NCI-H2107 treated with DMSO at 0.1 percent for 48 hours (cell line): ENCODE measurements at regions not wholly inside any gene's neighbourhood (a gene's known extent, or its start where the extent isn't known, plus 50 kb on each side); places are given as distances from the start of the nearest gene placed in this dataset.

ENCODE experiments used
- DNase-seq: peaks from one replicate; lab custom pipeline; 2025; ENCODE audit not compliant: unreplicated experiment; lab: John Stamatoyannopoulos, UW

DNA sequence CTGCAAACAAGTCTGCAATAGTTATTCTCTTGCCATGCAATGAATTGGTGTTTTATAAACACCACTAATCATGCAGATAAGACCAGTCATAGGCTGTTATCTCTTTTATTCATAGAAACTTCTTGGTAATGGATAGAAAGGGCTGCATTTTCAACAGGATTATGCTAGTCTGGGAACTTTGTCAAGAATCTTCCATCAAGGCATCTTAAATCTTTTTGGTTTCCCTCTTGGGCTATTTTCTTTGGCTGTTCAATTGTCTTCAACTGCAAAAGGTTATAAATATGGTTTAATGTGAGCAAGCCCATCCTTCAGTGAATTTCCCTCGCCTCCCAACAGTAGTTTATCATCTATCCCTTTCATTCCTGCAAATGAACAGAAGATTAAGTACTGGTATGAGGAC lies 59.0 kb upstream of the MINAR1 start:
- no peak for DNase-seq

DNA sequence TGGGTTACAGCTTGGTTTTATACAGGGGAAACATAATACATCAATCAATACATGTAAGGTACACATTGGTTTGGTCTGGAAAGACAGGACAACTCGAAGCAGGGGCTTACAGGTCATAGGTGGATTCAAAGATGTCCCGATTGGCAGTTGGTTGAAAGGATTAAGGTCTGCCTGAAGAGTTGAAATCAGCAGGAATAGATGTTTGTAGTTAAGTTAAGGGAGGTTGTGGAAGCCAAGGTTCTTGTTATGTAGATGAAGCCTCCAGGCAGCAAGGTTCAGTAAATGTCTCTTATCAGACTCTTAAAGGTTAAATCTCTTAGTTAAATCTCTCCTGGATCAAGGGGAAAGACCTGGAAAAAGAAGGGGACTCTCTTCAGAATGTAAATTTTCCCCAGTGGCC lies 58.4 kb upstream of the MINAR1 start:
- DNase-seq: no peak

DNA sequence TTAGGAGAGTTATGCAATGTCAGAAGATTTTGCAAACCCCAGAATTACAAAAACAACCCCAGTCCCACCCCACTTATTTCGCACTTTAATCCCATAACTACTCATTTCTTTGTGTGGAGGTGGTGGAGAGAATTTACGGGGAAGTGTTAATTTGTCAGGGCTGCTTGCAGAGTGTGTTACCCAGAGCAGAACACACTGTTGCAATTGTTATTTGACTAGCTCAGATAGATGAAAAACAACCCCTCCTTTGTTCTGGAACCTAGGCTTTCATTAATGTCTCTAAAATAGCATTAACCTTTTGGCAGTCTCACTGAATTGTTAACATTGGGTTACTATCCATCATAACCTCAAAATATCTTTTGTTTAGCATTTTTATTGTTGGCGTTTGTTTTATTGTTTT lies 55.8 kb upstream of the MINAR1 start:
- no peak for DNase-seq

DNA sequence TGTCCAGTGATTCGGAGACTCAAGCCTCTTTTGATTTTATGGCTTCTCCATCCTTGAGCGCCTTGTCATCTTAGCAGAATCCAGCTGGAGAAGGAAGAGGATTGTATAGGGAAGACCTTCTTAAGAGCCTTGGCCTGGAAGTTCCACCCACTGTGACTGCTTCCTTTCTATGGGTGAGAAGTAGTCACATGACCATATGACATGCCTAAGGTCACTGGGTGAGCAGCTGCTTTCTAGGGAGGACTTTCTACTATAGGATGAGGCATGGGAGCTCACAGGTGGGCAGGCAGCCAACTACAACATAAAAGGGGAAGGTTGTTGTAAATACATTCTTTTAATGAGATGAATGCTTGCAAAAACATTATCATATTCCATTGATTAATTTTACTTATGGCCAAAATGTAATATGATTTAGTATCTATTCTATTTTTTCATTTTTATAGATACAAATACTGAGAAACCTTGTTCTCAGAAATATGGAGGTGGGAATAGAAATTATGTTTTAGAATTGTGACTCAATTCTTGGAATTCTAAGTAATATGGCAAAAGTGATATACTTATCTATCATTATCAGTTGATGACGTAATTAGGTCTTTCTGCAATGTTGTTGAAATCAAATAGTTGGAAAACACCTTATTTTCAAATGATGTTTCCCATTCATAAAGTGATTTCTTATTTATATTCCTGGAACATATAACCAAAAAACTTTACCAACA lies 53.6 kb upstream of the MINAR1 start:
- DNase-seq: no peak

DNA sequence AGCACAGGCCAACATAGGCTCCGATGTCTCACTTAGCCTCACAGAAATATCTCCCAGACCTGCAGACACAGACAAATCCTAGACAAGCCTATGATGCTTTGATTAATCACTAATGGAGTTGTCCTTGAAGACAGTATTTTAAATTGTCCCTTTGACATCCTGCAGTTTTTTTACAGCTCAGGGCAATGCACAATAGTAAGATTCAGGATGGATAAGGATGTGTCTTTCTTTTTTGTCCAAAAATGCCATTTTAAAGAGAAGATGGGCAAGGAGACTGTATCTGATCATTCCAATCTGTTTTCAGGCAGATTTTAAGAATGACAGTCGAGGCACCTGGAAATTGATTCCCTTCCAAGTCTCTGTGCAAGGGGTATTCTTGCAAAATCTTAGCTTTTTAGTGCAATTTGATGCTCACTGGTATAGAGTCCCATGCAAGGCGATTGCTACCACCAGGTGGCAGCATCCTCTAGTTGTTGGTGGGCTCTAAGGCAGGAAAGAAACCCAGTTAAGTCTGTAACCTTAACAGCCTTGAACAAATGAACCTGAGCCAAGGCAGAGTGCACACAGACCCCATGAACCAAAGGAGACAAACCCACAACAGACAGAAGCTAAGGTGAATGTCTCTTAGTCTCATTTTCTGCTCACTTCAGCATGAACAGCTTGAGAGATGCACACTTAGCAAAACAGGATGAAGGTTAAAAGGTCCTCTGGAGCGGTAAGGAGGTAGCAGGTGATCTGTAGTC lies 51.2 kb upstream of the MINAR1 start:
- peak; percentile 32 for DNase-seq

DNA sequence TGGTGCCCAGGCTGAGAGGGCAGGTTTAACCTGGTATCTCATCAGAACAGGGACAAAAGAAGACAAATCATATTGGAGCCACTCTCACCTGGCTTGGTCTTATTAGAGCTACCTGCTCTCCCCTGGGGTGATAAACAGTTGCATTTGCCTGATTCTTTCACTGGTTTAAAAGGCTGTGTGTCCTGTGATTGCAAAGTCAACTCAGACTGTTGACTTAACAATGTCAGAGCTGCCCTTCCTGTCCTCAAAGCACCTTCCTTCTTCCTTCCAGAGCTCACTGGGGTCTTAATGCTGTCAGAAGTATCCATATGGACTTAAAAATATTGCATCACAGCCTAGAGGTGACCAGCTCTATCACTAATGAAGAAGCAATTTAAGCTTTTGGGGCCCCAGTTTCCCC lies 50.5 kb upstream of the MINAR1 start:
- DNase-seq: no peak
